IMR-90 (cell line): ENCODE measurements at regions not wholly inside any gene's neighbourhood (a gene's known extent, or its start where the extent isn't known, plus 50 kb on each side); places are given as distances from the start of the nearest gene placed in this dataset.

Experiments used
- ATAC-seq: fragments of 200-7000 bp; cut with Tn5 transposase; 2 replicates; pipeline ENCODE4 v1.9.1; 2020; ENCODE audit warnings: low read depth, mild to moderate bottlenecking, moderate library complexity
- BruUV-seq: library from RNA; stranded (reverse); fragments of 400-500 nt; replicated peaks from 2 replicates; lab custom pipeline; 2021; lab: Mats Ljungman, UMichigan
- CTCF ChIA-PET: fragments of 300-600 bp; formaldehyde crosslinking; extraction: SDS; loops from one replicate; lab custom pipeline; 2021; ENCODE audit warnings: antibody characterized with exemption; lab: Yijun Ruan, JAX
- POLR2A ChIA-PET: fragments of 300-600 bp; sonication (Branson Sonifier 250); formaldehyde crosslinking; loops from one replicate; lab custom pipeline; 2022; ENCODE audit warnings: antibody characterized with exemption; ENCODE audit not compliant: unreplicated experiment; lab: Charles Lee
- DNase-seq: peaks from one replicate; pipeline ENCODE4 v3.0.0; 2013
- H2AFZ ChIP-seq: replicated peaks from 2 replicates; pipeline ENCODE3; 2013; ENCODE audit warnings: low read length, mild to moderate bottlenecking; ENCODE audit not compliant: poor library complexity
- H2AK5ac ChIP-seq: 2 replicates; pipeline ENCODE4 v1.6.1; 2013; ENCODE audit warnings: low read depth, low read length, inconsistent platforms
- H2AK9ac ChIP-seq: replicated peaks from 2 replicates; pipeline ENCODE3; 2013; ENCODE audit warnings: mild to moderate bottlenecking, low read depth, low read length, moderate library complexity; ENCODE audit not compliant: poor library complexity
- H2BK120ac ChIP-seq: 2 replicates; pipeline ENCODE4 v1.6.1; 2013; ENCODE audit warnings: low read depth, low read length, inconsistent platforms
- H2BK15ac ChIP-seq: 3 replicates; pipeline ENCODE4 v1.6.1; 2013; ENCODE audit warnings: low read depth, low read length, inconsistent platforms
- H2BK20ac ChIP-seq: 2 replicates; pipeline ENCODE4 v1.6.1; 2013; ENCODE audit warnings: low read depth, mild to moderate bottlenecking, inconsistent platforms, low read length, moderate library complexity
- H2BK5ac ChIP-seq: 2 replicates; pipeline ENCODE4 v1.6.1; 2013; ENCODE audit warnings: mild to moderate bottlenecking, low read depth, low read length, inconsistent platforms; ENCODE audit not compliant: poor library complexity, severe bottlenecking
- H3K14ac ChIP-seq: replicated peaks from 2 replicates; pipeline ENCODE4 v1.6.1; 2013; ENCODE audit warnings: low read depth, low read length, inconsistent platforms
- H3K18ac ChIP-seq: 2 replicates; pipeline ENCODE4 v1.6.1; 2013; ENCODE audit warnings: low read depth, low read length, control low read depth
- H3K23ac ChIP-seq: 2 replicates; pipeline ENCODE4 v1.6.1; 2013; ENCODE audit warnings: low read depth, low read length, inconsistent platforms
- H3K27ac ChIP-seq: 2 replicates; pipeline ENCODE4 v1.5.1; 2013; ENCODE audit warnings: mild to moderate bottlenecking, control low read depth, low read length; ENCODE audit not compliant: insufficient read depth
- H3K27me3 ChIP-seq: 2 replicates; pipeline ENCODE4 v1.6.1; 2013; ENCODE audit warnings: low read length; ENCODE audit not compliant: control insufficient read depth, insufficient read depth
- H3K36me3 ChIP-seq: 2 replicates; pipeline ENCODE4 v1.6.1; 2013; ENCODE audit warnings: low read length, mixed read lengths; ENCODE audit not compliant: control insufficient read depth, insufficient read depth
- H3K4ac ChIP-seq: 2 replicates; pipeline ENCODE4 v1.6.1; 2013; ENCODE audit warnings: low read depth, low read length, inconsistent platforms
- H3K4me1 ChIP-seq: 2 replicates; pipeline ENCODE4 v1.6.1; 2013; ENCODE audit warnings: low read length, mixed read lengths; ENCODE audit not compliant: control insufficient read depth, insufficient read depth
- H3K4me2 ChIP-seq: 2 replicates; pipeline ENCODE4 v1.6.1; 2013; ENCODE audit warnings: low read depth, mild to moderate bottlenecking, control low read depth, low read length, moderate library complexity
- H3K4me3 ChIP-seq: 2 replicates; pipeline ENCODE4 v1.5.1; 2013; ENCODE audit warnings: low read depth, mild to moderate bottlenecking, control low read depth, low read length, moderate library complexity; ENCODE audit not compliant: insufficient read depth
- H3K56ac ChIP-seq: 2 replicates; pipeline ENCODE4 v1.6.1; 2013; ENCODE audit warnings: low read length, inconsistent platforms; ENCODE audit not compliant: insufficient read depth; ENCODE audit errors: extremely low read depth
- H3K79me1 ChIP-seq, 2 experiments: 2 replicates each; pipeline ENCODE4 v1.6.1; 2013; ENCODE audit warnings: low read length in 2 of 2, inconsistent platforms in 1 of 2, low read depth in 1 of 2
- H3K9ac ChIP-seq: 2 replicates; pipeline ENCODE4 v1.6.1; 2013; ENCODE audit warnings: low read depth, low read length, control low read depth
- H3K9me1 ChIP-seq: 2 replicates; pipeline ENCODE4 v1.6.1; 2013; ENCODE audit warnings: low read length, inconsistent platforms; ENCODE audit not compliant: insufficient read depth
- H3K9me3 ChIP-seq: 2 replicates; pipeline ENCODE4 v1.6.1; 2013; ENCODE audit warnings: low read length; ENCODE audit not compliant: control insufficient read depth, insufficient read depth
- H4K20me1 ChIP-seq: 2 replicates; pipeline ENCODE4 v1.6.1; 2013; ENCODE audit warnings: low read length, inconsistent platforms; ENCODE audit not compliant: insufficient read depth
- H4K5ac ChIP-seq: 2 replicates; pipeline ENCODE4 v1.6.1; 2013; ENCODE audit warnings: mild to moderate bottlenecking, low read depth, low read length, control low read depth
- H4K8ac ChIP-seq, 2 experiments: 2 replicates each; pipeline ENCODE4 v1.6.1; 2013; ENCODE audit warnings: low read depth in 2 of 2, low read length in 2 of 2, control low read depth in 1 of 2, inconsistent platforms in 1 of 2
- H4K91ac ChIP-seq: 2 replicates; pipeline ENCODE4 v1.6.1; 2013; ENCODE audit warnings: low read depth, low read length, inconsistent platforms; ENCODE audit not compliant: insufficient read depth
- BHLHE40 ChIP-seq: fragments of 150-350 bp; IDR thresholded peaks from 2 replicates; pipeline ENCODE4 v1.6.1; 2016; ENCODE audit warnings: mild to moderate bottlenecking, low read depth, low read length
- CEBPB ChIP-seq: IDR thresholded peaks from 2 replicates; pipeline ENCODE4 v1.6.1; 2012; ENCODE audit warnings: low read depth, low read length, improper control_type of control experiment
- FOS ChIP-seq: fragments of 150-350 bp; IDR thresholded peaks from 2 replicates; pipeline ENCODE4 v1.6.1; 2016; ENCODE audit warnings: low read depth, low read length
- MAFK ChIP-seq: IDR thresholded peaks from 2 replicates; pipeline ENCODE4 v1.6.1; 2012; ENCODE audit warnings: low read depth, low read length, improper control_type of control experiment
- MXI1 ChIP-seq: IDR thresholded peaks from 2 replicates; pipeline ENCODE4 v1.6.1; 2012; ENCODE audit warnings: low read depth, mild to moderate bottlenecking, low read length, moderate library complexity, borderline replicate concordance
- NFE2L2 ChIP-seq: fragments of 150-350 bp; IDR thresholded peaks from 2 replicates; pipeline ENCODE4 v1.6.1; 2016; ENCODE audit warnings: low read depth, mild to moderate bottlenecking, low read length
- POLR2A ChIP-seq: IDR thresholded peaks from 2 replicates; pipeline ENCODE4 v1.6.1; 2012; ENCODE audit warnings: mild to moderate bottlenecking, low read depth, low read length
- RAD21 ChIP-seq: IDR thresholded peaks from 2 replicates; pipeline ENCODE4 v1.6.1; 2012; ENCODE audit warnings: low read length, improper control_type of control experiment
- RCOR1 ChIP-seq: IDR thresholded peaks from 2 replicates; pipeline ENCODE4 v1.6.1; 2012; ENCODE audit warnings: mild to moderate bottlenecking, low read length, improper control_type of control experiment; ENCODE audit not compliant: insufficient replicate concordance
- RFX5 ChIP-seq: IDR thresholded peaks from 2 replicates; pipeline ENCODE4 v1.8.0; 2012; ENCODE audit warnings: low read depth, mild to moderate bottlenecking, low read length, moderate library complexity
- SMC3 ChIP-seq: fragments of 150-350 bp; IDR thresholded peaks from 2 replicates; pipeline ENCODE4 v1.6.1; 2016; ENCODE audit warnings: low read depth, mild to moderate bottlenecking, antibody characterized with exemption, low read length, moderate library complexity
- WGBS, 2 experiments: methylation state at CpG; one replicate each; pipeline versions ENCODE4 v1.1.5 to v1.1.7; 2013; ENCODE audit warnings: missing lambda C conversion rate in 2 of 2; ENCODE audit not compliant: insufficient read length in 1 of 2; ENCODE audit errors: extremely low coverage in 2 of 2; 5-methylcytosine and 5-hydroxymethylcytosine counted together
- dilution Hi-C: fragments of 300-500 bp; cut with HindIII; formaldehyde crosslinking; loops from one replicate; pipeline ENCODE4 v1.14.3; 2018; ENCODE audit warnings: low sequenced_read_pairs; ENCODE audit not compliant: unreplicated experiment
- in situ Hi-C: fragments of 300-500 bp; cut with MboI; formaldehyde crosslinking; loops from 3 replicates; pipeline ENCODE4 v1.14.3; 2019; ENCODE audit warnings: low sequenced_read_pairs, inconsistent platforms, mixed read lengths
- intact Hi-C: fragments of 100-400 bp; cut with micrococcal nuclease; formaldehyde crosslinking; loops from 2 replicates; pipeline ENCODE4 v1.10.0; 2022
- TF ChIP-seq, protein P1 (sequence below): conservative IDR thresholded peaks from 2 replicates; pipeline ENCODE4 v1.5.1; 2012; ENCODE audit warnings: mild to moderate bottlenecking, low read depth, low read length, improper control_type of control experiment

- H2BK5ac ChIP-seq: no peak overlapping the region
- no peak overlapping the region for H3K56ac ChIP-seq
- H3K4me3 ChIP-seq: no peak overlapping the region
- no peak overlapping the region for H3K27ac ChIP-seq
- no peaks in the 10 kb centered on the region for H3K27me3 ChIP-seq
- H4K5ac ChIP-seq: no peak overlapping the region
- no peak overlapping the region for H4K91ac ChIP-seq
- no peak overlapping the region for H2AK5ac ChIP-seq
- no peak for TF ChIP-seq MXI1
- TF ChIP-seq CEBPB: no peak
- TF ChIP-seq FOS: no peak
- TF ChIP-seq NFE2L2: no peak
- no peak for TF ChIP-seq SMC3
- TF ChIP-seq POLR2A: no peak
- TF ChIP-seq RAD21: no peak
- no peak for TF ChIP-seq MAFK
- TF ChIP-seq RCOR1: no peak
- no peak for TF ChIP-seq BHLHE40
- TF ChIP-seq RFX5: no peak
- TF ChIP-seq, protein P1, sequence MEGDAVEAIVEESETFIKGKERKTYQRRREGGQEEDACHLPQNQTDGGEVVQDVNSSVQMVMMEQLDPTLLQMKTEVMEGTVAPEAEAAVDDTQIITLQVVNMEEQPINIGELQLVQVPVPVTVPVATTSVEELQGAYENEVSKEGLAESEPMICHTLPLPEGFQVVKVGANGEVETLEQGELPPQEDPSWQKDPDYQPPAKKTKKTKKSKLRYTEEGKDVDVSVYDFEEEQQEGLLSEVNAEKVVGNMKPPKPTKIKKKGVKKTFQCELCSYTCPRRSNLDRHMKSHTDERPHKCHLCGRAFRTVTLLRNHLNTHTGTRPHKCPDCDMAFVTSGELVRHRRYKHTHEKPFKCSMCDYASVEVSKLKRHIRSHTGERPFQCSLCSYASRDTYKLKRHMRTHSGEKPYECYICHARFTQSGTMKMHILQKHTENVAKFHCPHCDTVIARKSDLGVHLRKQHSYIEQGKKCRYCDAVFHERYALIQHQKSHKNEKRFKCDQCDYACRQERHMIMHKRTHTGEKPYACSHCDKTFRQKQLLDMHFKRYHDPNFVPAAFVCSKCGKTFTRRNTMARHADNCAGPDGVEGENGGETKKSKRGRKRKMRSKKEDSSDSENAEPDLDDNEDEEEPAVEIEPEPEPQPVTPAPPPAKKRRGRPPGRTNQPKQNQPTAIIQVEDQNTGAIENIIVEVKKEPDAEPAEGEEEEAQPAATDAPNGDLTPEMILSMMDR: no peak
- H3K79me1 ChIP-seq: no peaks in the 10 kb centered on the region
- CTCF ChIA-PET: no interaction called here
- no peak overlapping the region for H3K18ac ChIP-seq
- H3K9me3 ChIP-seq: no peaks in the 10 kb centered on the region; the same call in 1 of the 2 replicates
- H2AK9ac ChIP-seq: no peak overlapping the region
- no peaks in the 10 kb centered on the region for H3K36me3 ChIP-seq
- no peak overlapping the region for H2BK15ac ChIP-seq
- POLR2A ChIA-PET: no interaction called here
- no peak overlapping the region for H2AFZ ChIP-seq
- ATAC-seq (no peak), DNase-seq (no peak)
- BruUV-seq: no TSS peak
- H3K9ac ChIP-seq: no peak overlapping the region
- H2BK20ac ChIP-seq: no peak overlapping the region
- H3K4ac ChIP-seq: no peak overlapping the region
- H3K14ac ChIP-seq: no peak overlapping the region
- H3K4me1 ChIP-seq: no peaks in the 10 kb centered on the region
- no peak overlapping the region for H4K8ac ChIP-seq
- H3K23ac ChIP-seq: no peak overlapping the region
- H2BK120ac ChIP-seq: no peak overlapping the region
- in situ Hi-C loops: no loop called here
- H3K4me2 ChIP-seq: no peak overlapping the region
- H4K20me1 ChIP-seq: no peaks in the 10 kb centered on the region
- dilution Hi-C loops: no loop called here
- intact Hi-C loops: no loop called here
- no CpG with 5 or more reads among the region's 1 CpG for WGBS, 2 experiments
- H3K9me1 ChIP-seq: no peaks in the 10 kb centered on the region
These were observed 171.3 kb downstream of the CDH19 start for GRCh38 chr18:66432636-66433035.
